HG02840 (cell line): ENCODE measurements at regions not wholly inside any gene's neighbourhood (a gene's known extent, or its start where the extent isn't known, plus 50 kb on each side); places are given as distances from the start of the nearest gene placed in this dataset.

Source experiments
- ATAC-seq: cut with Tn5 transposase; IDR thresholded peaks from one replicate; pipeline ENCODE4 v1.9.1; 2021; ENCODE audit warnings: mild to moderate bottlenecking, moderate library complexity, moderate number of reproducible peaks; ENCODE audit not compliant: unreplicated experiment, low FRiP score

GRCh38 chr6:71476872-71477271 lies 188.3 kb downstream of the OGFRL1 start:
- no peak for ATAC-seq

- no peak for ATAC-seq
These were observed 190.4 kb downstream of the OGFRL1 start for GRCh38 chr6:71478834-71479541.

- no peak for ATAC-seq
These were observed 192.0 kb downstream of the OGFRL1 start for GRCh38 chr6:71480577-71480976.

- no peak for ATAC-seq
These were observed 192.4 kb downstream of the OGFRL1 start for GRCh38 chr6:71481011-71481410.

GRCh38 chr6:71481801-71482200 lies 193.2 kb downstream of the OGFRL1 start:
- ATAC-seq = no peak

- ATAC-seq = no peak
These were observed 194.1 kb downstream of the OGFRL1 start for GRCh38 chr6:71482742-71483141.

GRCh38 chr6:71486461-71486860 lies 197.8 kb downstream of the OGFRL1 start:
- no peak for ATAC-seq

GRCh38 chr6:71488186-71488585 lies 199.6 kb downstream of the OGFRL1 start:
- no peak for ATAC-seq

GRCh38 chr6:71489736-71490135 lies 201.1 kb downstream of the OGFRL1 start:
- no peak for ATAC-seq

- no peak for ATAC-seq
These were observed 202.3 kb downstream of the OGFRL1 start for GRCh38 chr6:71490876-71491275.

GRCh38 chr6:71491844-71492243 lies 203.2 kb downstream of the OGFRL1 start:
- no peak for ATAC-seq

- ATAC-seq = no peak
These were observed 204.1 kb downstream of the OGFRL1 start for GRCh38 chr6:71492668-71493067.

GRCh38 chr6:71496018-71496721 lies 207.6 kb downstream of the OGFRL1 start:
- ATAC-seq = peak; percentile 98

GRCh38 chr6:71496722-71497033 lies 208.1 kb downstream of the OGFRL1 start:
- no peak for ATAC-seq

- ATAC-seq = no peak
These were observed 210.0 kb downstream of the OGFRL1 start for GRCh38 chr6:71498638-71499037.

GRCh38 chr6:71499667-71500066 lies 211.1 kb downstream of the OGFRL1 start:
- ATAC-seq = no peak

GRCh38 chr6:71502168-71502567 lies 213.6 kb downstream of the OGFRL1 start:
- no peak for ATAC-seq

- ATAC-seq = no peak
These were observed 214.3 kb downstream of the OGFRL1 start for GRCh38 chr6:71502956-71503355.

GRCh38 chr6:71507183-71507582 lies 218.6 kb downstream of the OGFRL1 start:
- no peak for ATAC-seq

GRCh38 chr6:71509191-71510005 lies 220.8 kb downstream of the OGFRL1 start:
- no peak for ATAC-seq

GRCh38 chr6:71510057-71510713 lies 221.6 kb downstream of the OGFRL1 start:
- no peak for ATAC-seq
